ENCODE measurements at regions not wholly inside any gene's neighbourhood (a gene's known extent, or its start where the extent isn't known, plus 50 kb on each side); places are given as distances from the start of the nearest gene placed in this dataset.

- TF ChIP-seq CTCF (IDR thresholded peaks at IDR 0.05; ENCODE audit: extremely low read depth in 1 of 2, insufficient read depth in 1 of 2, low read depth in 1 of 2, low read length in 2 of 2) (no peak), POLR2A (IDR thresholded peaks at IDR 0.05; ENCODE audit: low read depth, low read length) (no peak), MYC (IDR thresholded peaks at IDR 0.05; ENCODE audit: low read depth, low read length) (no peak), EZH2 (IDR thresholded peaks at IDR 0.05; ENCODE audit: borderline replicate concordance, low read depth, low read length, severe bottlenecking) (no peak), MAX (IDR thresholded peaks at IDR 0.05; ENCODE audit: insufficient read depth, insufficient read length) (no peak), POLR2AphosphoS5 (IDR thresholded peaks at IDR 0.05; ENCODE audit: insufficient read depth, low read depth, low read length) (no peak)
Observed at GRCh38 chr6:22788038-22788437, 218.7 kb downstream of the HDGFL1 start.
